Right renal pelvis (tissue), 4 donors: ENCODE measurements at regions not wholly inside any gene's neighbourhood (a gene's known extent, or its start where the extent isn't known, plus 50 kb on each side); places are given as distances from the start of the nearest gene placed in this dataset.

Experiments used
- DNase-seq, 4 donors: peaks; one replicate each; pipeline ENCODE4 v3.0.0-alpha.2; 2013; ENCODE audit warnings: low read depth in 4 of 4, low spot score in 3 of 4, missing footprints in 1 of 4

- DNase-seq: no peak
These were observed 99.7 kb upstream of the OSMR start for GRCh38 chr5:38745836-38746732.

- no peak for DNase-seq
These were observed 96.0 kb upstream of the OSMR start for GRCh38 chr5:38749861-38750260.

- DNase-seq: no peak
These were observed 94.7 kb upstream of the OSMR start for GRCh38 chr5:38751103-38751502.

- DNase-seq: no peak
These were observed 93.7 kb upstream of the OSMR start for GRCh38 chr5:38752012-38752536.

- no peak for DNase-seq
These were observed 93.2 kb upstream of the OSMR start for GRCh38 chr5:38752622-38753021.

- DNase-seq: no peak
These were observed 92.7 kb upstream of the OSMR start for GRCh38 chr5:38753141-38753540.

GRCh38 chr5:38753776-38754175, 92.0 kb upstream of the OSMR start:
- DNase-seq: no peak

- no peak for DNase-seq
These were observed 90.6 kb upstream of the OSMR start for GRCh38 chr5:38755181-38755580.

- no peak for DNase-seq
These were observed 89.7 kb upstream of the OSMR start for GRCh38 chr5:38756068-38756467.

- no peak for DNase-seq
These were observed 88.2 kb upstream of the OSMR start for GRCh38 chr5:38757451-38758245.

GRCh38 chr5:38758774-38759600, 86.8 kb upstream of the OSMR start:
- DNase-seq: peak in 1 of 4 donors; percentile 51

GRCh38 chr5:38764937-38765391, 80.8 kb upstream of the OSMR start:
- DNase-seq: peak in 1 of 4 donors; percentile 53

GRCh38 chr5:38765399-38765861, 80.4 kb upstream of the OSMR start:
- DNase-seq: no peak

GRCh38 chr5:38766151-38766550, 79.7 kb upstream of the OSMR start:
- DNase-seq: no peak

- DNase-seq: peak in 1 of 4 donors; percentile 45
These were observed 77.2 kb upstream of the OSMR start for GRCh38 chr5:38768412-38769211.

GRCh38 chr5:38772471-38772870, 73.3 kb upstream of the OSMR start:
- DNase-seq: no peak

GRCh38 chr5:38775218-38775840, 70.5 kb upstream of the OSMR start:
- no peak for DNase-seq

GRCh38 chr5:38776149-38776896, 69.5 kb upstream of the OSMR start:
- peak in 1 of 4 donors; percentile 16 for DNase-seq
